HG03342 (cell line): ENCODE measurements at regions not wholly inside any gene's neighbourhood (a gene's known extent, or its start where the extent isn't known, plus 50 kb on each side); places are given as distances from the start of the nearest gene placed in this dataset.

ENCODE experiments used
- ATAC-seq: cut with Tn5 transposase; IDR thresholded peaks from one replicate; pipeline ENCODE4 v1.9.1; 2021; ENCODE audit warnings: mild to moderate bottlenecking, moderate library complexity; ENCODE audit not compliant: unreplicated experiment

DNA sequence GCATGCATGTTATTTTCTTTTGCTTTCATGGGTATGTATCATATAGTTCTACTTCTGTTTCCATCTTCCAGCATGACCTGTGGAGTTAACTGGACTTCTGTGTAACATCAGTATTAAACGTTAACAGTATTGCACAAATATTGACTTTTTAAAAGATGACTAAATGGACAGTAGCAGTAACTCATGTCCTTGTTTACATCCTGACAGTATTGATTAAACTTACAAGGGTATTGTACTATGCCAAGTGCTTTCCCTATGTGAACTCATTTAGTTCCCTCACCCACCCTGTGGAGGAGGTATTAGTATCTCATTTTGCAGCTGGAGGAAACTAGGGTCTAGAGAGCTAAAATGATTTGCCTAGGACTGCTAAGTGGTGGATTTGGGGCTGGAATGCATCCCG lies 128.7 kb upstream of the SLC10A2 start:
- no peak for ATAC-seq

- ATAC-seq: no peak
Measured at GRCh38 chr13:103192511-103193135, 126.4 kb upstream of the SLC10A2 start.

GRCh38 chr13:103190841-103191240 lies 124.6 kb upstream of the SLC10A2 start:
- no peak for ATAC-seq

- no peak for ATAC-seq
Measured at GRCh38 chr13:103188713-103189326, 122.6 kb upstream of the SLC10A2 start.

DNA sequence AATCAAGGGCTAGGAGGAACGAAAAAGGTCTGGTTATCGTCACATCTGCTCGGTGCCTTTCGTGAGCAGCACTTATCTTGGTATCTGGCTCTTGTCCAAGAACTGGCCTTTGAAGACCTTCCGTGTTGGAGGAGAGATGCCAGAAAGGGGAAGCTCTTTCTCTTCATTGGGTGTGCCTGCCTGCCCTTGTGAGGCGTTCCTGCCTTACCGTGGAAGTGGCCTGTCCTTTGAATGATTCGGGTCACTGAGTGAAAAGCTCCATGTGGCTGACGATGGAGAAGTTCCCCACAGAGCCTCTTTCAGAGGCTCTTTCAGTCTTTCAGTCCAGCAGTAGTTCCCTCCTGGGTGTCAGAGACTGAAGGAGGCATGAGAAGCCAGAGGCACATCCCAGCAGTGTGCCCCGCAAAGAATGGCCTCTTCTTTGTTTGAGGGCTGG lies 121.5 kb upstream of the SLC10A2 start:
- ATAC-seq: no peak

- ATAC-seq: peak; percentile 47
Measured at GRCh38 chr13:103184413-103184812, 118.2 kb upstream of the SLC10A2 start.

DNA sequence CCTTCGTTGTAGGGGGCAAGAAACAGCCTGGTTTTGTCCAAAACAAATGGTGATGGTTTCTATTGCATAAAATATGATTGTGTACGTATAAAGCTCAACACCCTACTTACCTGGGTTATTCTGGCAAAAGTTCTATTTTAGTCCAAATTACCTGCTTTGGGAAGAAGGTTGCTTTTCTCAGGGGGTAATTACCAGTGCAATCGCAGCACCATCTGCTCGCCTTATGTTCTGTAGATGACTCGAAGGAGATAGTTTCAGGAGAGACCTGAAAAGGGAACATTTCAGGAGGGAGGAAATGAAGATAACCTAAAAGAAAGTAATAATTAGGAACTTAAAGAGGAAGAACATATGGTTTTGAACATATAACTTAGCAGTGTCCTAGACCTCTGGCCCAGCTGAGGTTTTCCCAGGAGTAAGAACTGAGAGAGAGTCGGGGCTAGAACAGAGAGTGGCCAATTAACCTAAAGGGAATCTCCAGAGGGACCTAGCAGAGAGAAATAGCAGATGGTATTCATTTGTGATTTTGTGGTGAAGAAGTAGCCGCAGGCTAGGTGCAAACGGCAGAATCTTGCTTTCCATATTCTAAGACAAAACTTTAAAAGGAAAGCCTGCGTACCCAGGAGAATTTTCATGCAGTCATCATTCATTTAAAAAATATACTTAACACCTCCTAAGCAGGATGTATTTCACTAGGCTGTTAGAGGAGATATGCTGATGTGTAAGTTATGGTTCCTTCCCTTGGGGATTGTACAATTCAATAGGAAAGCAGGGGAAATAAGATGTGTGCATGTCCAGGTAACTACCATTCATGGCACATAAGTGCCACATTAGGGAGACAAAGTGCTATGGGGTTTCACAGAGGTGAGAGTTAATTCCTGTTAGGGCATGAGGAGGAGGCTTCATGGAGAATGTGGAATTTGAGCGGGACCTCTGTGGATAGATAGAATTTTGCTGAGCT lies 113.0 kb upstream of the SLC10A2 start:
- ATAC-seq: no peak

GRCh38 chr13:103174966-103175365 lies 108.7 kb upstream of the SLC10A2 start:
- no peak for ATAC-seq

DNA sequence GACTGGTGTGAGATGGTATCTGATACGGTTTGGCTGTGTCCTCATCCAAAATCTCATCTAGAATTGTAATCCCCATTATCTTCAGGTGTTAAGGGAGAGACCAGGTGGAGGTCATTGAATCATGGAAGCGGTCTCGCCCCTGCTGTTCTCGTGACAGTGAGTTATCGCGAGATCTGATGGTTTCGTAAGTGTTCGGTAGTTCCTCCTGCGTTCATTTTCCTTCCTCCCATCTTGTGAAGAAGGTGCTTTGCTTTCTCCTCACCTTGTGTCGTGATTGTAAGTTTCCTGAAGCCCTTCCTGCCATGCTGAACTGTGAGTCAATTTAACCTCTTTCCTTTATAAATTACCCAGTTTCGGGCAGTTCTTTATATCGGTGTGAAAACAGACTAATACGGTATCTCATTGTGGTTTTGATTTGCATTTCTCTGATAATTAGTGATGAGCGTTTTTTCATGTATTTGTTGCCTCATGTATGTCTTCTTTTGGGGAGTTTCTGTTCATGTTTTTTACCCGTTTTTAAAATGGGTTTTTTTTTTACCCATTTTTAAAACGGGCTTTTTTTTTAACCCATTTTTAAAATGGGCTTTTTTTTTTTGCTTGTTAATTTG lies 102.8 kb upstream of the SLC10A2 start:
- no peak for ATAC-seq

DNA sequence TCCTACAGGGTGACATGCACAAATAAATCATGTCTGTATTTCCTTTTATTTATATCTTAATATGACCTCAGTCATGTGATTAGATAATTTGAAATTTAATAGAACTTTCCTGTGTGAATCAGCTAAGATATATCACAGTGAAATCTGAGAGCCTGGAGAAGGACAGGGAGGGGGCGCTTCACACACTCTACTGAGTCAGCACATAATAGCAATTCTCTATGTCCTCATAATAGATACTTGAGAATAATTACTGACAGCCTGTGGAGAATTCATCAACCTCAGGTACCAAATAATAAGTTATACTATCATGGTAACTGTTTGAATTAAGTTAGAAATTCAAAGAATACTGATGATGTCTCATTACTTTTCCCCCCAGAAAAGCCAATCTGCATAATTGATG lies 98.0 kb upstream of the SLC10A2 start:
- ATAC-seq: no peak

- no peak for ATAC-seq
Measured at GRCh38 chr13:103161476-103161875, 95.3 kb upstream of the SLC10A2 start.

GRCh38 chr13:103157434-103158145 lies 91.4 kb upstream of the SLC10A2 start:
- ATAC-seq: no peak

GRCh38 chr13:103157016-103157415 lies 90.8 kb upstream of the SLC10A2 start:
- no peak for ATAC-seq

GRCh38 chr13:103156346-103156998 lies 90.3 kb upstream of the SLC10A2 start:
- ATAC-seq: no peak

DNA sequence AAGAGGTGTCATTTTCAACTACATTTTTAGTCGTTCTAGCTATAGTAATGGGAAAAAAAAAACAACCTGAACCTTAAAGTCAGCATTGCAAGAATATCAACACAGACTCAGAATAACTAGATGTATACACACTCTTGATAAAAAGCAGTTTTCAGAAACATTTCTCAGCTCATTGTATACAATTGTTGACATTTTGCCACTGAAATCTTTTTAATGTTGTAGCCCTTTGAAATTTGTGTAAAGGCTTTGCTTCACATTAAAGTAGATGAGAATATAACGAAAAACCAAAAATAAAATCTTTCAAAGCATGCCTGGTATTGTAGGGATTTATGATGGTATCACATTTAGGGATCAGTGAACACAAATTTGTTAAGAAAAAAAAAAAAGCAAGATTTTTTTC lies 87.2 kb upstream of the SLC10A2 start:
- no peak for ATAC-seq

GRCh38 chr13:103147961-103148360 lies 81.7 kb upstream of the SLC10A2 start:
- ATAC-seq: no peak

DNA sequence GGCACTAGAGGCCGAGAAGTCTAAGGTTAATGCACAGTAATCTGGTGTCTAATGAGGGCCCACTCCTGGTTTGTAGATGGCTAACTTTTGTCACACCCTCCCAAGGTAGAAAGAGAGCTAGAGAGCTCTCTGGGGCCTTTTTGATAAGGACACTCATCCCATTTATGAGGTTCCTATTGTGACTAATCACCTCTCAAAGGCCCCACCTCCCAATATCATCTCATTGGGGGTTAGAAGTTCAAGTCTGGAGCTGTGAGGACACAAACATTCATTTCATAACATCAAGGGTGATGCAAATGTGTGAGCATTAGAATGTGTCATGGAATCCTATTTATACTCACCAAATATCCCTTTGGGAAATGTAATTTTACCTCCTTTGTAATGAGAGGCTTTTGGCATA lies 79.2 kb upstream of the SLC10A2 start:
- no peak for ATAC-seq

DNA sequence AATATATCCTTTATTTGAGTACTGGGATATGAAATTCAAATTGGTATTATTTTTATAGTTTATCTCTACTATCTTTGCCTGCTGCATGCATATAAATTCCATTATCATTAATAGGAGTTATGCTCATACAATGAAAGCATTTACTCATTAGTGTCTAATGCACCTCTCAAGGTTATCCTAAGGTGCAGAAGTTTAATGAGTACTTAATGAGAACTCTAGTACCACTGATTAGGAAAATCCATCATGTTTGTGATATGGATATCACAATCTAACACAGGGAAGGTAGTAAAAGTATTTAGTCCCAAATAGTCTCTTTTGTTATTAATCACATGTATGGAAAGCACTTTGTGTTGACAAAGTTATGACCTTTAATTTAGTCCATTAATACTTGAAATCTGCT lies 77.2 kb upstream of the SLC10A2 start:
- no peak for ATAC-seq

DNA sequence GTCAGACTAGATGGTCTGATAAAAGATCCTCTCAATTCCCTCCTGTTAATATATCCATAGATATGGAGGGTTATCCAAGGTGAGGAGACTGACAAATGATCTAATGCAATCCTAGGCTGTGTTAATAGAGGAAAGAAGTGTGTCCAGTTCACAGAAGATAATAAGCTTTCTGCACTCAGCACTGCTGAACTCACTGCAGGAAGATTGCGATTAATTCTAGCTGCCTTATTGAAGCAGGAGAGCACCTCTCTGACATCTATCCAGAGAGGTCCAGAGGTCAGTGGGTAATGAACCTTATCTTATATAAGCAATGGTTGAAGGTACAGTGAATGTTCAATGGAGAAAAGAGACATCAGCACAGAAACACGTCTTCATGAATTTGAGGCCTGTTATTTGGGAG lies 75.9 kb upstream of the SLC10A2 start:
- ATAC-seq: no peak

DNA sequence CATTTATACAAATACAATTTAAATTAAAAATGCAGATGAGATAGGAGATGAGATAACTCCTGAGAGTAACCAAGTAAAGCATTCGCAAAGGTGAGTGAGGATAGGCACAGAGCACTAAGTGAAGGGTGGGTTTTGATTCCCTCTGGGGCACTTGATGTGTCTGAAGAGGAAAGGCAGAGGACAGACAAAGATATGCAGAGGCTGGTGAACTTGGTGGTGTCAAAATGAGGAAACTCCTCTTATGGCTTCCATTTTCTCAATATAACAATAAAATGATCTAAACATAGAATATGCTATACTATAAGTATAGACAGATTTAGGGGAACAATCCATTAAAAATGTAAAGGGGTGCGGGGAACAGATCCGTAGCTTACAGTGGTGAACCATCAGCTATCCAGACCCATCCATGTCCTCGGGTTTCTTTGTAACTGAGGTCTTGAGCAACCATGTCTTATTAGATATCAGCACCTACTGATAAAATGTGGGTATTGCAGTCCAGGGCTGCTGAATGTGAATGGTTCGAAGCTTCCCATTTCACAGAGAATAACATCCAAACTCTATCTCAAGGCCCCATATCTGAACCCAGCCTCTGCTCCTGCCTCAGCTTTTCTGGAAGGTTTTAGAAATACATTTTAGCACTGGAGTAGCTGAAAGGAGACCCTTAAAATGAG lies 73.9 kb upstream of the SLC10A2 start:
- peak; percentile 95 for ATAC-seq
